ENCODE measurements at regions not wholly inside any gene's neighbourhood (a gene's known extent, or its start where the extent isn't known, plus 50 kb on each side); places are given as distances from the start of the nearest gene placed in this dataset.

GRCh38 chr20:50399555-50399916 is 110.6 kb upstream of the PTPN1 start:
- no peak for TF ChIP-seq CTCF (IDR thresholded peaks at IDR 0.05; ENCODE audit: borderline replicate concordance)

GRCh38 chr20:50399917-50400704 is 110.1 kb upstream of the PTPN1 start:
- no peak overlapping the region for H3K4me3 ChIP-seq
- intact Hi-C loops (cut with micrococcal nuclease) = no loop called here
- DNase-seq = no peak
- H3K4me1 ChIP-seq = peaks cover 77% of the 10 kb centered on the region
- H3K9me3 ChIP-seq (replicated peaks) = no peaks in the 10 kb centered on the region
- peak; percentile 47 for TF ChIP-seq CTCF (IDR thresholded peaks at IDR 0.05; ENCODE audit: borderline replicate concordance)
- no peaks in the 10 kb centered on the region for H3K36me3 ChIP-seq
- H3K27me3 ChIP-seq (ENCODE audit: low read depth) = no peaks in the 10 kb centered on the region
- peak overlapping the region; percentile 94 for H3K27ac ChIP-seq (replicated peaks)

More at GRCh38 chr20:50399555-50399916, 110.6 kb upstream of the PTPN1 start:
- H3K27ac ChIP-seq (replicated peaks) = peak overlapping the region; percentile 94
- intact Hi-C loops (cut with micrococcal nuclease) = no loop called here
- no peaks in the 10 kb centered on the region for H3K27me3 ChIP-seq (ENCODE audit: low read depth)
- no peaks in the 10 kb centered on the region for H3K9me3 ChIP-seq (replicated peaks)
- no peak for DNase-seq
- no peaks in the 10 kb centered on the region for H3K36me3 ChIP-seq
- peak overlapping the region; percentile 14 for H3K4me3 ChIP-seq
- peaks cover 80% of the 10 kb centered on the region for H3K4me1 ChIP-seq

GRCh38 chr20:50400705-50401586 is 109.2 kb upstream of the PTPN1 start:
- H3K27me3 ChIP-seq (ENCODE audit: low read depth) = no peaks in the 10 kb centered on the region
- no peaks in the 10 kb centered on the region for H3K9me3 ChIP-seq (replicated peaks)
- intact Hi-C loops (cut with micrococcal nuclease) = no loop called here
- TF ChIP-seq CTCF (IDR thresholded peaks at IDR 0.05; ENCODE audit: borderline replicate concordance) = no peak
- no peak overlapping the region for H3K4me3 ChIP-seq
- peaks cover 78% of the 10 kb centered on the region for H3K4me1 ChIP-seq
- DNase-seq = no peak
- H3K36me3 ChIP-seq = no peaks in the 10 kb centered on the region
- peak overlapping the region; percentile 94 for H3K27ac ChIP-seq (replicated peaks)

- no peak for DNase-seq
- no peaks in the 10 kb centered on the region for H3K36me3 ChIP-seq
- H3K4me3 ChIP-seq = no peak overlapping the region
- H3K27ac ChIP-seq (replicated peaks) = peak overlapping the region; percentile 94
- H3K4me1 ChIP-seq = peaks cover 76% of the 10 kb centered on the region
- H3K9me3 ChIP-seq (replicated peaks) = no peaks in the 10 kb centered on the region
- H3K27me3 ChIP-seq (ENCODE audit: low read depth) = no peaks in the 10 kb centered on the region
- intact Hi-C loops (cut with micrococcal nuclease) = no loop called here
- TF ChIP-seq CTCF (IDR thresholded peaks at IDR 0.05; ENCODE audit: borderline replicate concordance) = no peak
These were observed 108.4 kb upstream of the PTPN1 start for GRCh38 chr20:50401587-50402418.

All from left ventricle myocardium inferior (tissue), 1 donor.